Endothelial cell (in vitro differentiated cells): ENCODE measurements at regions not wholly inside any gene's neighbourhood (a gene's known extent, or its start where the extent isn't known, plus 50 kb on each side); places are given as distances from the start of the nearest gene placed in this dataset.

ENCODE experiments used
- DNase-seq: peaks from one replicate; pipeline ENCODE4 v3.0.0; 2021; ENCODE audit warnings: low spot score
- H3K27ac Mint-ChIP-seq: one replicate; pipeline ENCODE4 v1.8.0; 2021; ENCODE audit warnings: mixed read lengths, inconsistent platforms; ENCODE audit not compliant: unreplicated experiment
- H3K27me3 Mint-ChIP-seq: one replicate; pipeline ENCODE4 v1.8.0; 2021; ENCODE audit warnings: mild to moderate bottlenecking, moderate library complexity, mixed read lengths, inconsistent platforms; ENCODE audit not compliant: unreplicated experiment
- H3K36me3 Mint-ChIP-seq: one replicate; pipeline ENCODE4 v1.8.0; 2021; ENCODE audit warnings: mild to moderate bottlenecking, low read depth, mixed read lengths, inconsistent platforms; ENCODE audit not compliant: unreplicated experiment
- H3K4me1 Mint-ChIP-seq: one replicate; pipeline ENCODE4 v1.8.0; 2021; ENCODE audit warnings: mild to moderate bottlenecking, mixed read lengths, inconsistent platforms; ENCODE audit not compliant: unreplicated experiment
- H3K4me3 Mint-ChIP-seq: one replicate; pipeline ENCODE4 v1.8.0; 2021; ENCODE audit warnings: mild to moderate bottlenecking, mixed read lengths, inconsistent platforms; ENCODE audit not compliant: unreplicated experiment
- H3K9me3 Mint-ChIP-seq: one replicate; pipeline ENCODE4 v1.8.0; 2021; ENCODE audit warnings: mixed read lengths, inconsistent platforms; ENCODE audit not compliant: unreplicated experiment
- TF ChIP-seq, protein P1 (sequence below): fragments of 200-600 bp; sonication (generic); IDR thresholded peaks from one replicate; pipeline ENCODE4 v1.5.0; 2021; ENCODE audit warnings: antibody characterized with exemption; ENCODE audit not compliant: unreplicated experiment

- no peaks in the 10 kb centered on the region for H3K9me3 Mint-ChIP-seq
- H3K4me3 Mint-ChIP-seq, result no peak overlapping the region
- no peaks in the 10 kb centered on the region for H3K36me3 Mint-ChIP-seq
- H3K27me3 Mint-ChIP-seq, result no peaks in the 10 kb centered on the region
- no peak for DNase-seq
- no peaks in the 10 kb centered on the region for H3K4me1 Mint-ChIP-seq
- TF ChIP-seq, protein P1, sequence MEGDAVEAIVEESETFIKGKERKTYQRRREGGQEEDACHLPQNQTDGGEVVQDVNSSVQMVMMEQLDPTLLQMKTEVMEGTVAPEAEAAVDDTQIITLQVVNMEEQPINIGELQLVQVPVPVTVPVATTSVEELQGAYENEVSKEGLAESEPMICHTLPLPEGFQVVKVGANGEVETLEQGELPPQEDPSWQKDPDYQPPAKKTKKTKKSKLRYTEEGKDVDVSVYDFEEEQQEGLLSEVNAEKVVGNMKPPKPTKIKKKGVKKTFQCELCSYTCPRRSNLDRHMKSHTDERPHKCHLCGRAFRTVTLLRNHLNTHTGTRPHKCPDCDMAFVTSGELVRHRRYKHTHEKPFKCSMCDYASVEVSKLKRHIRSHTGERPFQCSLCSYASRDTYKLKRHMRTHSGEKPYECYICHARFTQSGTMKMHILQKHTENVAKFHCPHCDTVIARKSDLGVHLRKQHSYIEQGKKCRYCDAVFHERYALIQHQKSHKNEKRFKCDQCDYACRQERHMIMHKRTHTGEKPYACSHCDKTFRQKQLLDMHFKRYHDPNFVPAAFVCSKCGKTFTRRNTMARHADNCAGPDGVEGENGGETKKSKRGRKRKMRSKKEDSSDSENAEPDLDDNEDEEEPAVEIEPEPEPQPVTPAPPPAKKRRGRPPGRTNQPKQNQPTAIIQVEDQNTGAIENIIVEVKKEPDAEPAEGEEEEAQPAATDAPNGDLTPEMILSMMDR, result no peak
- no peak overlapping the region for H3K27ac Mint-ChIP-seq
Measured at GRCh38 chr3:71843071-71843470, 58.1 kb upstream of the PROK2 start.

GRCh38 chr3:71838406-71838805, 53.5 kb upstream of the PROK2 start:
- Mint-ChIP-seq H3K36me3 (no peaks in the 10 kb centered on the region), H3K27me3 (no peaks in the 10 kb centered on the region), H3K4me3 (no peak overlapping the region), H3K27ac (no peak overlapping the region), H3K9me3 (no peaks in the 10 kb centered on the region), H3K4me1 (no peaks in the 10 kb centered on the region)
- TF ChIP-seq, protein P1, result no peak
- no peak for DNase-seq
